Type B pancreatic cell (in vitro differentiated cells): ENCODE measurements at regions not wholly inside any gene's neighbourhood (a gene's known extent, or its start where the extent isn't known, plus 50 kb on each side); places are given as distances from the start of the nearest gene placed in this dataset.

Source experiments
- DNase-seq: peaks from one replicate; pipeline ENCODE4 v3.0.0; 2021; ENCODE audit warnings: mixed read lengths; ENCODE audit not compliant: unreplicated experiment; ENCODE audit errors: extremely low spot score
- H3K27ac Mint-ChIP-seq: 2 replicates; pipeline ENCODE4 v1.8.0; 2021; ENCODE audit warnings: mild to moderate bottlenecking, mixed read lengths
- H3K27me3 Mint-ChIP-seq: 2 replicates; pipeline ENCODE4 v1.8.0; 2021; ENCODE audit warnings: mixed read lengths
- H3K36me3 Mint-ChIP-seq: 2 replicates; pipeline ENCODE4 v1.8.0; 2021; ENCODE audit warnings: mixed read lengths
- H3K4me1 Mint-ChIP-seq: one replicate; pipeline ENCODE4 v1.8.0; 2021; ENCODE audit warnings: mixed read lengths; ENCODE audit not compliant: unreplicated experiment
- H3K4me3 Mint-ChIP-seq: 2 replicates; pipeline ENCODE4 v1.8.0; 2021; ENCODE audit warnings: mild to moderate bottlenecking, mixed read lengths
- H3K9me3 Mint-ChIP-seq: 2 replicates; pipeline ENCODE4 v1.8.0; 2021; ENCODE audit warnings: mixed read lengths
- CTCF ChIP-seq: fragments of 200-600 bp; sonication (generic); conservative IDR thresholded peaks from 2 replicates; pipeline ENCODE4 v1.5.0; 2021; ENCODE audit warnings: antibody characterized with exemption, mild to moderate bottlenecking

- no peak for TF ChIP-seq CTCF
- no peaks in the 10 kb centered on the region for H3K27me3 Mint-ChIP-seq
- no peak for DNase-seq
- H3K36me3 Mint-ChIP-seq, result no peaks in the 10 kb centered on the region
- H3K4me3 Mint-ChIP-seq, result no peak overlapping the region
- no peaks in the 10 kb centered on the region for H3K4me1 Mint-ChIP-seq
- no peaks in the 10 kb centered on the region for H3K9me3 Mint-ChIP-seq
- no peak overlapping the region for H3K27ac Mint-ChIP-seq
Observed at GRCh38 chr17:53891726-53892125, 69.0 kb downstream of the KIF2B start.

GRCh38 chr17:53892222-53892621 is 69.5 kb downstream of the KIF2B start:
- H3K4me1 Mint-ChIP-seq, result no peaks in the 10 kb centered on the region

GRCh38 chr17:53894591-53894990 is 71.9 kb downstream of the KIF2B start:
- Mint-ChIP-seq H3K36me3 (no peaks in the 10 kb centered on the region), H3K4me1 (no peaks in the 10 kb centered on the region), H3K27ac (no peak overlapping the region), H3K4me3 (no peak overlapping the region), H3K9me3 (no peaks in the 10 kb centered on the region), H3K27me3 (no peaks in the 10 kb centered on the region)
- DNase-seq, result no peak
- no peak for TF ChIP-seq CTCF

More at GRCh38 chr17:53892222-53892621, 69.5 kb downstream of the KIF2B start:
- Mint-ChIP-seq H3K9me3 (no peaks in the 10 kb centered on the region), H3K27me3 (no peaks in the 10 kb centered on the region), H3K27ac (no peak overlapping the region), H3K4me3 (no peak overlapping the region), H3K36me3 (no peaks in the 10 kb centered on the region)
- DNase-seq, result no peak
- no peak for TF ChIP-seq CTCF

GRCh38 chr17:53896047-53896446 is 73.3 kb downstream of the KIF2B start:
- Mint-ChIP-seq H3K4me1 (no peaks in the 10 kb centered on the region), H3K27me3 (no peaks in the 10 kb centered on the region), H3K9me3 (no peaks in the 10 kb centered on the region), H3K36me3 (no peaks in the 10 kb centered on the region), H3K4me3 (no peak overlapping the region), H3K27ac (no peak overlapping the region)
- DNase-seq, result no peak
- no peak for TF ChIP-seq CTCF

GRCh38 chr17:53900951-53901350 is 78.2 kb downstream of the KIF2B start:
- no peaks in the 10 kb centered on the region for H3K27me3 Mint-ChIP-seq
- no peaks in the 10 kb centered on the region for H3K4me1 Mint-ChIP-seq
- TF ChIP-seq CTCF, result no peak
- H3K27ac Mint-ChIP-seq, result no peak overlapping the region
- no peak for DNase-seq
- H3K9me3 Mint-ChIP-seq, result peaks cover 7% of the 10 kb centered on the region
- H3K4me3 Mint-ChIP-seq, result no peak overlapping the region
- H3K36me3 Mint-ChIP-seq, result no peaks in the 10 kb centered on the region

- H3K36me3 Mint-ChIP-seq, result no peaks in the 10 kb centered on the region
- DNase-seq, result no peak
- TF ChIP-seq CTCF, result no peak
- H3K4me3 Mint-ChIP-seq, result no peak overlapping the region
- no peaks in the 10 kb centered on the region for H3K27me3 Mint-ChIP-seq
- no peaks in the 10 kb centered on the region for H3K4me1 Mint-ChIP-seq
- no peak overlapping the region for H3K27ac Mint-ChIP-seq
- H3K9me3 Mint-ChIP-seq, result no peaks in the 10 kb centered on the region
Observed at GRCh38 chr17:53907435-53907834, 84.7 kb downstream of the KIF2B start.
